Testis (tissue), 2 donors: ENCODE measurements at regions not wholly inside any gene's neighbourhood (a gene's known extent, or its start where the extent isn't known, plus 50 kb on each side); places are given as distances from the start of the nearest gene placed in this dataset.

Experiments used
- DNase-seq: peaks from one replicate; pipeline ENCODE4 v3.0.0-alpha.2; 2019
- H3K27ac ChIP-seq, 2 donors: fragments of 200-600 bp; sonication (generic); one replicate each; pipeline ENCODE4 v1.5.1; 2019
- H3K27me3 ChIP-seq: fragments of 200-600 bp; sonication (generic); one replicate; pipeline ENCODE4 v1.5.1; 2019
- H3K36me3 ChIP-seq: fragments of 200-600 bp; sonication (generic); one replicate; pipeline ENCODE4 v1.5.1; 2017; ENCODE audit warnings: low read depth; ENCODE audit errors: missing control alignments
- H3K4me1 ChIP-seq: fragments of 200-600 bp; sonication (generic); one replicate; pipeline ENCODE4 v1.5.1; 2019
- H3K4me3 ChIP-seq, 2 donors: fragments of 200-600 bp; sonication (generic); one replicate each; pipeline ENCODE4 v1.5.1; 2017 to 2019
- H3K9me3 ChIP-seq: fragments of 200-600 bp; sonication (generic); one replicate; pipeline ENCODE4 v1.5.1; 2017
- CTCF ChIP-seq, 3 experiments: fragments of 450-650 bp in 2 of 3; fragments of 200-600 bp in 1 of 3; sonication (generic) in 1 of 3; IDR thresholded peaks; one replicate each; pipeline ENCODE4 v1.5.1; 2016 to 2019; ENCODE audit warnings: antibody characterized with exemption in 3 of 3, mild to moderate bottlenecking in 2 of 3, moderate library complexity in 1 of 3
- POLR2A ChIP-seq: fragments of 450-650 bp; IDR thresholded peaks from one replicate; pipeline ENCODE4 v1.6.1; 2017; ENCODE audit warnings: antibody characterized with exemption, mild to moderate bottlenecking, moderate library complexity
- WGBS, 2 donors: methylation state at CpG; one replicate each; pipeline ENCODE4 v1.1.5; 2018; 5-methylcytosine and 5-hydroxymethylcytosine counted together
- intact Hi-C: fragments of 100-400 bp; cut with DNase I; formaldehyde crosslinking; loops from one replicate; pipeline ENCODE4 v1.15.1; 2023; ENCODE audit warnings: low total_unique reads

- WGBS, 2 donors, result 50 to 56% methylated on average over 18 of the region's 18 CpGs
Observed at GRCh38 chr2:236912326-236913120, 173.2 kb upstream of the COPS8 start.

GRCh38 chr2:236915186-236915585, 170.5 kb upstream of the COPS8 start:
- TF ChIP-seq POLR2A (no peak), CTCF (IDR thresholded peaks at IDR 0.05) (no peak)
- DNase-seq, result no peak
- H3K4me3 ChIP-seq, result no peak overlapping the region

More at GRCh38 chr2:236912326-236913120, 173.2 kb upstream of the COPS8 start:
- H3K27ac ChIP-seq, result no peak overlapping the region
- TF ChIP-seq POLR2A, result no peak
- TF ChIP-seq CTCF (IDR thresholded peaks at IDR 0.05), result no peak
- H3K27me3 ChIP-seq, result no peaks in the 10 kb centered on the region
- no peaks in the 10 kb centered on the region for H3K36me3 ChIP-seq
- DNase-seq, result no peak
- no peak overlapping the region for H3K4me3 ChIP-seq
- no peaks in the 10 kb centered on the region for H3K4me1 ChIP-seq
- no peaks in the 10 kb centered on the region for H3K9me3 ChIP-seq
- intact Hi-C loops, result no loop called here

GRCh38 chr2:236915726-236916125, 170.0 kb upstream of the COPS8 start:
- H3K9me3 ChIP-seq, result no peaks in the 10 kb centered on the region
- H3K27ac ChIP-seq, result no peak overlapping the region
- H3K4me3 ChIP-seq, result no peak overlapping the region
- no peaks in the 10 kb centered on the region for H3K36me3 ChIP-seq
- no peaks in the 10 kb centered on the region for H3K4me1 ChIP-seq
- WGBS, 2 donors, result 88 to 89% methylated on average over 8 of the region's 8 CpGs
- no peaks in the 10 kb centered on the region for H3K27me3 ChIP-seq
- DNase-seq, result no peak
- TF ChIP-seq POLR2A, result no peak
- TF ChIP-seq CTCF (IDR thresholded peaks at IDR 0.05), result no peak
- intact Hi-C loops, result no loop called here

More at GRCh38 chr2:236915186-236915585, 170.5 kb upstream of the COPS8 start:
- intact Hi-C loops, result no loop called here
- Histone ChIP-seq H3K27ac (no peak overlapping the region), H3K4me1 (no peaks in the 10 kb centered on the region), H3K9me3 (no peaks in the 10 kb centered on the region), H3K36me3 (no peaks in the 10 kb centered on the region), H3K27me3 (no peaks in the 10 kb centered on the region)
- WGBS, 2 donors, result 85 to 93% methylated on average over 2 of the region's 2 CpGs

- TF ChIP-seq CTCF (IDR thresholded peaks at IDR 0.05), result no peak
- TF ChIP-seq POLR2A, result no peak
- H3K4me1 ChIP-seq, result no peaks in the 10 kb centered on the region
- no peaks in the 10 kb centered on the region for H3K9me3 ChIP-seq
- intact Hi-C loops, result no loop called here
- no peaks in the 10 kb centered on the region for H3K36me3 ChIP-seq
- no peak overlapping the region for H3K27ac ChIP-seq
- no peak for DNase-seq
- 87% methylated on average over 3 of the region's 3 CpGs for WGBS, 2 donors
- H3K27me3 ChIP-seq, result no peaks in the 10 kb centered on the region
- no peak overlapping the region for H3K4me3 ChIP-seq
Observed at GRCh38 chr2:236916181-236916580, 169.5 kb upstream of the COPS8 start.

GRCh38 chr2:236916651-236917050, 169.0 kb upstream of the COPS8 start:
- DNase-seq, result no peak
- Histone ChIP-seq H3K4me3 (no peak overlapping the region), H3K27me3 (no peaks in the 10 kb centered on the region), H3K27ac (no peak overlapping the region), H3K4me1 (no peaks in the 10 kb centered on the region), H3K9me3 (no peaks in the 10 kb centered on the region), H3K36me3 (no peaks in the 10 kb centered on the region)
- WGBS, 2 donors, result 86 to 90% methylated on average over 4 of the region's 4 CpGs
- no peak for TF ChIP-seq POLR2A
- TF ChIP-seq CTCF (IDR thresholded peaks at IDR 0.05), result no peak
- intact Hi-C loops, result no loop called here
